SK-N-SH treated with all-trans-retinoic acid at 6 μM for 48 hours (cell line): ENCODE measurements at regions not wholly inside any gene's neighbourhood (a gene's known extent, or its start where the extent isn't known, plus 50 kb on each side); places are given as distances from the start of the nearest gene placed in this dataset.

Source experiments
- ATAC-seq: fragments of 200-7000 bp; cut with Tn5 transposase; 3 replicates; pipeline ENCODE4 v1.9.1; 2020; ENCODE audit warnings: mild to moderate bottlenecking, moderate library complexity
- ARNTL ChIP-seq: fragments of 450-650 bp; formaldehyde crosslinking; IDR thresholded peaks from 2 replicates; pipeline ENCODE4 v1.5.0; 2020; ENCODE audit warnings: low read depth, mild to moderate bottlenecking, moderate library complexity, borderline replicate concordance
- BACH2 ChIP-seq: fragments of 250-450 bp; sonication (Bioruptor Pico); IDR thresholded peaks from 2 replicates; pipeline ENCODE4 v1.9.0; 2021; ENCODE audit warnings: mild to moderate bottlenecking, borderline replicate concordance
- CREB5 ChIP-seq: fragments of 250-450 bp; sonication (Bioruptor Pico); IDR thresholded peaks from 2 replicates; pipeline ENCODE4 v1.5.1; 2020; ENCODE audit warnings: low read depth, mild to moderate bottlenecking, moderate library complexity
- CSDC2 ChIP-seq: fragments of 250-450 bp; sonication (Bioruptor Pico); IDR thresholded peaks from 2 replicates; pipeline ENCODE4 v1.5.0; 2020; ENCODE audit warnings: mild to moderate bottlenecking, moderate library complexity
- CSRNP3 ChIP-seq: fragments of 250-450 bp; sonication (Bioruptor Pico); IDR thresholded peaks from 2 replicates; pipeline ENCODE4 v1.5.1; 2021; ENCODE audit warnings: mild to moderate bottlenecking, moderate library complexity
- GLIS3 ChIP-seq: fragments of 250-450 bp; sonication (Bioruptor Pico); IDR thresholded peaks from 2 replicates; pipeline ENCODE4 v1.5.0; 2020; ENCODE audit warnings: mild to moderate bottlenecking, moderate library complexity
- ISL1 ChIP-seq: fragments of 250-450 bp; sonication (Bioruptor Pico); IDR thresholded peaks from 2 replicates; pipeline ENCODE4 v2.1.2; 2022; ENCODE audit warnings: mild to moderate bottlenecking, moderate library complexity
- OSR1 ChIP-seq: fragments of 250-450 bp; sonication (Bioruptor Pico); IDR thresholded peaks from 2 replicates; pipeline ENCODE4 v1.8.0; 2022; ENCODE audit warnings: moderate library complexity, mild to moderate bottlenecking, inconsistent platforms
- PATZ1 ChIP-seq: fragments of 250-450 bp; sonication (Bioruptor Pico); IDR thresholded peaks from 2 replicates; pipeline ENCODE4 v1.8.0; 2020; ENCODE audit warnings: mild to moderate bottlenecking, moderate library complexity, borderline replicate concordance
- PPARA ChIP-seq: fragments of 250-450 bp; sonication (Bioruptor Pico); IDR thresholded peaks from 2 replicates; pipeline ENCODE4 v1.5.0; 2020; ENCODE audit warnings: mild to moderate bottlenecking, borderline replicate concordance
- SNAI2 ChIP-seq: fragments of 250-450 bp; sonication (Bioruptor Pico); IDR thresholded peaks from 2 replicates; pipeline ENCODE4 v1.5.0; 2020; ENCODE audit warnings: mild to moderate bottlenecking, moderate library complexity
- TCF4 ChIP-seq: fragments of 250-450 bp; sonication (Bioruptor Pico); IDR thresholded peaks from 2 replicates; pipeline ENCODE4 v1.8.0; 2021; ENCODE audit warnings: mild to moderate bottlenecking, moderate library complexity, borderline replicate concordance
- TOX ChIP-seq: fragments of 250-450 bp; sonication (Bioruptor Pico); IDR thresholded peaks from 2 replicates; pipeline ENCODE4 v1.8.0; 2021; ENCODE audit warnings: mild to moderate bottlenecking, moderate library complexity, borderline replicate concordance
- TSHZ2 ChIP-seq: fragments of 250-450 bp; sonication (Bioruptor Pico); IDR thresholded peaks from 2 replicates; pipeline ENCODE4 v1.5.0; 2020; ENCODE audit warnings: mild to moderate bottlenecking, moderate library complexity
- ZC3H10 ChIP-seq: fragments of 250-450 bp; sonication (Bioruptor Pico); IDR thresholded peaks from 2 replicates; pipeline ENCODE4 v1.5.1; 2021; ENCODE audit warnings: mild to moderate bottlenecking, moderate library complexity
- ZFP30 ChIP-seq: fragments of 450-650 bp; formaldehyde crosslinking; IDR thresholded peaks from 2 replicates; pipeline ENCODE4 v1.5.0; 2022; ENCODE audit warnings: mild to moderate bottlenecking, moderate library complexity
- ZNF565 ChIP-seq: fragments of 450-650 bp; formaldehyde crosslinking; conservative IDR thresholded peaks from 2 replicates; pipeline ENCODE4 v1.5.0; 2020; ENCODE audit warnings: low read depth, mild to moderate bottlenecking, moderate library complexity
- ZNF70 ChIP-seq: fragments of 450-650 bp; formaldehyde crosslinking; IDR thresholded peaks from 2 replicates; pipeline ENCODE4 v1.5.0; 2020; ENCODE audit warnings: mild to moderate bottlenecking, moderate library complexity
- ZNF8 ChIP-seq: fragments of 450-650 bp; formaldehyde crosslinking; IDR thresholded peaks from 2 replicates; pipeline ENCODE4 v1.5.0; 2020; ENCODE audit warnings: mild to moderate bottlenecking, moderate library complexity

- ATAC-seq, result no peak
- TF ChIP-seq PPARA (no peak), ZC3H10 (no peak), TOX (CRISPR knock-in tag) (no peak), ZNF565 (CRISPR knock-in tag) (no peak), TSHZ2 (CRISPR knock-in tag) (no peak), ZFP30 (no peak), OSR1 (CRISPR knock-in tag) (no peak), ZNF8 (CRISPR knock-in tag) (no peak), ARNTL (CRISPR knock-in tag) (no peak), GLIS3 (no peak), TCF4 (no peak), ZNF70 (CRISPR knock-in tag) (no peak), BACH2 (CRISPR knock-in tag) (no peak), CREB5 (CRISPR knock-in tag) (no peak)
- TF ChIP-seq, all 23 proteins: peak for 0
Observed at GRCh38 chr17:77613627-77614026, 344.9 kb upstream of the TNRC6C start.

- TF ChIP-seq OSR1 (CRISPR knock-in tag), result no peak
- no peak for ATAC-seq
Observed at GRCh38 chr17:77615703-77616253, 342.7 kb upstream of the TNRC6C start.

- no peak for TF ChIP-seq PPARA
Observed at GRCh38 chr17:77616254-77616731, 342.2 kb upstream of the TNRC6C start.

GRCh38 chr17:77617516-77617915 is 341.0 kb upstream of the TNRC6C start:
- ATAC-seq, result no peak
- TF ChIP-seq ISL1 (CRISPR knock-in tag) (no peak), ZNF8 (CRISPR knock-in tag) (no peak), PPARA (no peak), ZNF565 (CRISPR knock-in tag) (no peak), CSDC2 (no peak), BACH2 (CRISPR knock-in tag) (no peak)

More at GRCh38 chr17:77616254-77616731, 342.2 kb upstream of the TNRC6C start:
- peak; percentile 29 for ATAC-seq

GRCh38 chr17:77618173-77618572 is 340.3 kb upstream of the TNRC6C start:
- no peak for ATAC-seq
- TF ChIP-seq TOX (CRISPR knock-in tag), result no peak
- no peak for TF ChIP-seq TSHZ2 (CRISPR knock-in tag)
- no peak for TF ChIP-seq PATZ1 (CRISPR knock-in tag)
- no peak for TF ChIP-seq SNAI2 (CRISPR knock-in tag)
- no peak for TF ChIP-seq CREB5 (CRISPR knock-in tag)
- TF ChIP-seq OSR1 (CRISPR knock-in tag), result no peak
- TF ChIP-seq CSDC2, result no peak
- no peak for TF ChIP-seq CSRNP3 (CRISPR knock-in tag)
- TF ChIP-seq, all 23 proteins: peak for 0
